GM12878 (cell line): ENCODE measurements at regions not wholly inside any gene's neighbourhood (a gene's known extent, or its start where the extent isn't known, plus 50 kb on each side); places are given as distances from the start of the nearest gene placed in this dataset.

ENCODE experiments used
- ATAC-seq: fragments of 200-7000 bp; cut with Tn5 transposase; 3 replicates; pipeline ENCODE4 v1.9.1; 2020; ENCODE audit warnings: mild to moderate bottlenecking, moderate library complexity
- BruUV-seq: library from RNA; stranded (reverse); fragments of 400-500 nt; replicated peaks from 2 replicates; lab custom pipeline; 2021; lab: Mats Ljungman, UMichigan
- CTCF ChIA-PET: fragments of 300-600 bp; sonication (Branson Sonifier 250); formaldehyde crosslinking; extraction: SDS; loops from one replicate; lab custom pipeline; 2021; ENCODE audit warnings: inconsistent platforms; lab: Yijun Ruan, JAX
- POLR2A ChIA-PET: fragments of 350-600 bp; formaldehyde crosslinking; extraction: SDS; loops from one replicate; lab custom pipeline; 2021; ENCODE audit warnings: inconsistent platforms; lab: Charles Lee
- RAD21 ChIA-PET: fragments of 300-600 bp; sonication (Branson Sonifier 250); formaldehyde crosslinking; loops from one replicate; lab custom pipeline; 2023; ENCODE audit warnings: antibody characterized with exemption; ENCODE audit not compliant: unreplicated experiment; lab: Charles Lee
- SMC1A ChIA-PET: fragments of 300-600 bp; sonication (Branson Sonifier 250); formaldehyde crosslinking; loops from one replicate; lab custom pipeline; 2023; ENCODE audit not compliant: unreplicated experiment, uncharacterized antibody; lab: Charles Lee
- DNase-seq: peaks from one replicate; pipeline ENCODE4 v3.0.0-alpha.2; 2011; ENCODE audit warnings: low read depth, low spot score
- FAIRE-seq: peaks from 3 replicates; lab custom pipeline; 2011; peaks lifted over from hg19 to GRCh38; lab: Jason Lieb, UNC
- H2AFZ ChIP-seq: 2 replicates; pipeline ENCODE4 v1.6.0; 2011; ENCODE audit warnings: low read depth, low read length, control low read depth; ENCODE audit not compliant: control insufficient read depth
- H3K27ac ChIP-seq: 2 replicates; pipeline ENCODE4 v1.5.1; 2011; ENCODE audit warnings: control low read depth; ENCODE audit not compliant: control insufficient read depth, insufficient read depth
- H3K27me3 ChIP-seq, 2 experiments: replicated peaks in 1 of 2; 2 replicates each; pipeline versions ENCODE4 v1.6.0 to v1.6.1; 2011; ENCODE audit warnings: low read length in 1 of 2; ENCODE audit not compliant: control insufficient read depth in 2 of 2, insufficient read depth in 2 of 2
- H3K36me3 ChIP-seq, 2 experiments: 2 replicates each; pipeline ENCODE4 v1.5.1; 2011; ENCODE audit warnings: low read length in 1 of 2; ENCODE audit not compliant: control insufficient read depth in 2 of 2, insufficient read depth in 2 of 2
- H3K4me1 ChIP-seq: 2 replicates; pipeline ENCODE4 v1.6.1; 2011; ENCODE audit warnings: mild to moderate bottlenecking, low read length, moderate library complexity, mixed read lengths; ENCODE audit not compliant: control insufficient read depth, insufficient read depth
- H3K4me2 ChIP-seq: 2 replicates; pipeline ENCODE4 v1.6.0; 2011; ENCODE audit warnings: control low read depth; ENCODE audit not compliant: control insufficient read depth, insufficient read depth
- H3K4me3 ChIP-seq: fragments of 200-600 bp; sonication (generic); 2 replicates; pipeline ENCODE4 v1.5.1; 2016
- H3K79me2 ChIP-seq: 2 replicates; pipeline ENCODE4 v1.6.0; 2011; ENCODE audit warnings: low read length; ENCODE audit not compliant: control insufficient read depth, insufficient read depth
- H3K9ac ChIP-seq: 2 replicates; pipeline ENCODE4 v1.8.0; 2011; ENCODE audit warnings: low read length, control low read depth, mixed read lengths; ENCODE audit not compliant: control insufficient read depth, insufficient read depth
- H3K9me3 ChIP-seq: replicated peaks from 3 replicates; pipeline ENCODE4 v1.5.1; 2011; ENCODE audit warnings: mild to moderate bottlenecking, low read length; ENCODE audit not compliant: control insufficient read depth, insufficient read depth
- H4K20me1 ChIP-seq: 2 replicates; pipeline ENCODE4 v1.6.0; 2011; ENCODE audit not compliant: control insufficient read depth, insufficient read depth
- BACH1 ChIP-seq: fragments of 450-650 bp; IDR thresholded peaks from 2 replicates; pipeline ENCODE4 v1.6.1; 2017; ENCODE audit warnings: mild to moderate bottlenecking, borderline replicate concordance
- CHD4 ChIP-seq: fragments of 200-600 bp; sonication (generic); IDR thresholded peaks from 2 replicates; pipeline ENCODE4 v1.6.1; 2016; ENCODE audit warnings: mild to moderate bottlenecking
- NFXL1 ChIP-seq: fragments of 450-650 bp; IDR thresholded peaks from 2 replicates; pipeline ENCODE4 v1.6.1; 2017; ENCODE audit warnings: antibody characterized with exemption, mild to moderate bottlenecking, borderline replicate concordance
- NR2C2 ChIP-seq: IDR thresholded peaks from 2 replicates; pipeline ENCODE4 v1.6.1; 2011; ENCODE audit warnings: borderline replicate concordance, low read depth; ENCODE audit not compliant: control insufficient read depth, insufficient read length
- SIN3A ChIP-seq: IDR thresholded peaks from 2 replicates; pipeline ENCODE4 v1.6.1; 2012; ENCODE audit warnings: low read depth, low read length, improper control_type of control experiment
- WGBS: methylation state at CpG from one replicate; pipeline ENCODE4 v1.1.6; 2016; ENCODE audit warnings: low lambda C conversion rate; ENCODE audit not compliant: insufficient replicate concordance, insufficient coverage; ENCODE audit errors: missing lambda C conversion rate; 5-methylcytosine and 5-hydroxymethylcytosine counted together
- in situ Hi-C: fragments of 300-500 bp; cut with MboI; formaldehyde crosslinking; loops from 9 replicates; pipeline ENCODE4 v1.14.3; 2018; ENCODE audit warnings: mixed read lengths
- intact Hi-C: fragments of 100-400 bp; cut with micrococcal nuclease; formaldehyde crosslinking; loops from one replicate; pipeline ENCODE4 v1.14.2; 2022; ENCODE audit not compliant: unreplicated experiment
- TF ChIP-seq, protein P1 (sequence below): fragments of 450-650 bp; IDR thresholded peaks from 2 replicates; pipeline ENCODE4 v1.6.1; 2017; ENCODE audit warnings: mild to moderate bottlenecking, moderate library complexity
- TF ChIP-seq, protein P2 (sequence below): IDR thresholded peaks from 2 replicates; pipeline ENCODE4 v1.6.1; 2011; ENCODE audit warnings: borderline replicate concordance, low read depth, mild to moderate bottlenecking, moderate library complexity, mixed read lengths, low read length; ENCODE audit not compliant: insufficient read depth; ENCODE audit errors: extremely low read length

DNA sequence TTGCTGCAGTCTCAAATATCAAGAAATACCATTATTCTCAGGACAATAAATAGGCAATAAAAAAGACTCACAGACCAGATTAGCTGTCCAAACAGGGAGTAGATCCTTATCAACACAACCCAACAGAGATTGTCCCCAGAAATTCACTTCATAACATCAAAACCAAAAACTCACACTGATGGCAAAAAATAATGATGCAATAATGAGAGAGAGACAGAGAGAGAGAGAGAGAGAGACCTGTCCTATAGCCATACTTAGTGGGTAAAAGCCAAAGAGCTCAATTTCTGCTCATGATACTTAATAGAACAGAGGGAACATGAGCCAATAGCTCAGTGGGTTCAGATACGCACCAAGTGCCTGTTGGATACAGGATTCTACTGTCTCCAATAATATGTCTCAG, 244.5 kb downstream of the FAM72C start (continued):
- TF ChIP-seq, protein P1, sequence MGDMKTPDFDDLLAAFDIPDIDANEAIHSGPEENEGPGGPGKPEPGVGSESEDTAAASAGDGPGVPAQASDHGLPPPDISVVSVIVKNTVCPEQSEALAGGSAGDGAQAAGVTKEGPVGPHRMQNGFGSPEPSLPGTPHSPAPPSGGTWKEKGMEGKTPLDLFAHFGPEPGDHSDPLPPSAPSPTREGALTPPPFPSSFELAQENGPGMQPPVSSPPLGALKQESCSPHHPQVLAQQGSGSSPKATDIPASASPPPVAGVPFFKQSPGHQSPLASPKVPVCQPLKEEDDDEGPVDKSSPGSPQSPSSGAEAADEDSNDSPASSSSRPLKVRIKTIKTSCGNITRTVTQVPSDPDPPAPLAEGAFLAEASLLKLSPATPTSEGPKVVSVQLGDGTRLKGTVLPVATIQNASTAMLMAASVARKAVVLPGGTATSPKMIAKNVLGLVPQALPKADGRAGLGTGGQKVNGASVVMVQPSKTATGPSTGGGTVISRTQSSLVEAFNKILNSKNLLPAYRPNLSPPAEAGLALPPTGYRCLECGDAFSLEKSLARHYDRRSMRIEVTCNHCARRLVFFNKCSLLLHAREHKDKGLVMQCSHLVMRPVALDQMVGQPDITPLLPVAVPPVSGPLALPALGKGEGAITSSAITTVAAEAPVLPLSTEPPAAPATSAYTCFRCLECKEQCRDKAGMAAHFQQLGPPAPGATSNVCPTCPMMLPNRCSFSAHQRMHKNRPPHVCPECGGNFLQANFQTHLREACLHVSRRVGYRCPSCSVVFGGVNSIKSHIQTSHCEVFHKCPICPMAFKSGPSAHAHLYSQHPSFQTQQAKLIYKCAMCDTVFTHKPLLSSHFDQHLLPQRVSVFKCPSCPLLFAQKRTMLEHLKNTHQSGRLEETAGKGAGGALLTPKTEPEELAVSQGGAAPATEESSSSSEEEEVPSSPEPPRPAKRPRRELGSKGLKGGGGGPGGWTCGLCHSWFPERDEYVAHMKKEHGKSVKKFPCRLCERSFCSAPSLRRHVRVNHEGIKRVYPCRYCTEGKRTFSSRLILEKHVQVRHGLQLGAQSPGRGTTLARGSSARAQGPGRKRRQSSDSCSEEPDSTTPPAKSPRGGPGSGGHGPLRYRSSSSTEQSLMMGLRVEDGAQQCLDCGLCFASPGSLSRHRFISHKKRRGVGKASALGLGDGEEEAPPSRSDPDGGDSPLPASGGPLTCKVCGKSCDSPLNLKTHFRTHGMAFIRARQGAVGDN, result no peak

DNA sequence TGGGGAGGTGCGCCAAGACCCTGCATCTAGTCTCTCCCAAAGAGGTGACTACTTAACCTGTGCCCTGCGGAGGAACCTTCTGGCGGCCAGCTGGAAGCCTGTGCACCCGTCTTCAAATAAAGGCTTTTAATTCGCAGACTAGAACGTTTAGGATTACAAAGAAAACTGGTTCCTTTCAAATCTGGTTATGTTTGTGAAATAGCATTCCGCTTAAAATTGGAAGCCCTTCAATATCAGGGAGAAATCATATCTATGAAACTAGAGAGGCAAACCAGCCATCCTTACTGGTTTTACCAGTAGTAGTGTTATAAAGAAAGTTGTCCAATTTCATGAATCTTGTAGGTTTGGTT, 250.8 kb downstream of the FAM72C start:
- no TSS peak for BruUV-seq
- H3K9ac ChIP-seq, result no peak overlapping the region
- ATAC-seq (no peak), DNase-seq (no peak), FAIRE-seq (no peak)
- ChIA-PET POLR2A (no interaction called here), CTCF (no interaction called here), RAD21 (no interaction called here), SMC1A (no interaction called here)
- 42% methylated on average over 7 of the region's 7 CpGs for WGBS
- H3K9me3 ChIP-seq, result no peaks in the 10 kb centered on the region
- TF ChIP-seq SIN3A, result no peak
- TF ChIP-seq NR2C2, result no peak
- TF ChIP-seq, protein P2, sequence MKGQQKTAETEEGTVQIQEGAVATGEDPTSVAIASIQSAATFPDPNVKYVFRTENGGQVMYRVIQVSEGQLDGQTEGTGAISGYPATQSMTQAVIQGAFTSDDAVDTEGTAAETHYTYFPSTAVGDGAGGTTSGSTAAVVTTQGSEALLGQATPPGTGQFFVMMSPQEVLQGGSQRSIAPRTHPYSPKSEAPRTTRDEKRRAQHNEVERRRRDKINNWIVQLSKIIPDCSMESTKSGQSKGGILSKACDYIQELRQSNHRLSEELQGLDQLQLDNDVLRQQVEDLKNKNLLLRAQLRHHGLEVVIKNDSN, result no peak
- no peak for TF ChIP-seq BACH1
- TF ChIP-seq CHD4, result no peak
- TF ChIP-seq NFXL1, result no peak
- H2AFZ ChIP-seq, result no peak overlapping the region
- no peaks in the 10 kb centered on the region for H3K4me1 ChIP-seq
- H3K27ac ChIP-seq, result no peak overlapping the region
- H3K4me2 ChIP-seq, result no peak overlapping the region
- H3K79me2 ChIP-seq, result no peaks in the 10 kb centered on the region
- H3K36me3 ChIP-seq, result no peaks in the 10 kb centered on the region
- intact Hi-C loops, result no loop called here
- H4K20me1 ChIP-seq, result no peaks in the 10 kb centered on the region
- in situ Hi-C loops, result no loop called here
- no peaks in the 10 kb centered on the region for H3K27me3 ChIP-seq
- H3K4me3 ChIP-seq, result no peak overlapping the region
